ENCODE measurements at regions not wholly inside any gene's neighbourhood (a gene's known extent, or its start where the extent isn't known, plus 50 kb on each side); places are given as distances from the start of the nearest gene placed in this dataset.

DNA sequence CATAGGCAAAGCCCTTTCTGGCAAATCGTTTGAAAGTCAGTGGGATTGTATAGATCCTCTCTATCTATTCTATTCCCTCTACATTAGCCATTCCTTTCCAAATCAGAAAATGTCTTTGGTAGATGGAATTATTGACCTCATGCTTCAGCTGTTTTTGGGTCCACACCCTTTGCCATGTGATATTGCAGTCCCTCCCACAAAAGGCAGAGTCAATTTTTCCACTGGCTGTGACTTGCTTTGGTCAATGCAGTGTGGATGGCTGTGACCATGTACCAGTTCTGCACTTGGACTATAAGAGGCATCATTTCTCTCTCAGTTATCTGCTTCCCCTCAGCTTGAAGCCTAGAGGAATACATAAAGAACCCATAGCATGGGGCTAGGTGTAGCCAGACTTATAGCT, 332.9 kb downstream of the PTEN start:
- TF ChIP-seq EZH2phosphoT487 (IDR thresholded peaks at IDR 0.05; ENCODE audit: low read depth), result no peak
- TF ChIP-seq, protein P1, sequence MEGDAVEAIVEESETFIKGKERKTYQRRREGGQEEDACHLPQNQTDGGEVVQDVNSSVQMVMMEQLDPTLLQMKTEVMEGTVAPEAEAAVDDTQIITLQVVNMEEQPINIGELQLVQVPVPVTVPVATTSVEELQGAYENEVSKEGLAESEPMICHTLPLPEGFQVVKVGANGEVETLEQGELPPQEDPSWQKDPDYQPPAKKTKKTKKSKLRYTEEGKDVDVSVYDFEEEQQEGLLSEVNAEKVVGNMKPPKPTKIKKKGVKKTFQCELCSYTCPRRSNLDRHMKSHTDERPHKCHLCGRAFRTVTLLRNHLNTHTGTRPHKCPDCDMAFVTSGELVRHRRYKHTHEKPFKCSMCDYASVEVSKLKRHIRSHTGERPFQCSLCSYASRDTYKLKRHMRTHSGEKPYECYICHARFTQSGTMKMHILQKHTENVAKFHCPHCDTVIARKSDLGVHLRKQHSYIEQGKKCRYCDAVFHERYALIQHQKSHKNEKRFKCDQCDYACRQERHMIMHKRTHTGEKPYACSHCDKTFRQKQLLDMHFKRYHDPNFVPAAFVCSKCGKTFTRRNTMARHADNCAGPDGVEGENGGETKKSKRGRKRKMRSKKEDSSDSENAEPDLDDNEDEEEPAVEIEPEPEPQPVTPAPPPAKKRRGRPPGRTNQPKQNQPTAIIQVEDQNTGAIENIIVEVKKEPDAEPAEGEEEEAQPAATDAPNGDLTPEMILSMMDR (IDR thresholded peaks at IDR 0.05; ENCODE audit: low read depth, low read length), result no peak
